ENCODE measurements at regions not wholly inside any gene's neighbourhood (a gene's known extent, or its start where the extent isn't known, plus 50 kb on each side); places are given as distances from the start of the nearest gene placed in this dataset.

DNA sequence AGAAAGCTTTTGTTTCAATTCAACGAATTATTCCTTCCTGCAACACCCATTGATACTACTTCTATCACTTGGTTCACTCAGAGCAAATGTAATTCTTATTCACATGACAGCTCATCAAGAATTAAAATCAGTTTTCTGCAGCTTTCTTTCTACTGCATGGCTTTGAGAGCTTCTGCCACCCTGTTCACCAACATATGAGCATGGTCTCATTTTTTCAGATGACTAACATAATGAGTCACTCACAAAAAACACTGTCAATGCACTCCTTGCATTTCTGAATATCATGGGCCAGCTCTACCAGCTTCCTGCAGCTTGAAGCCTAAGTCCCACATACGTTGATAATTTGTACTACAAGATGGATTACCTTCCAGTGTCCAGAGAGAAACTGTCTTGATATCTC is 342.9 kb downstream of the LRATD1 start:
- TF ChIP-seq, protein P1, sequence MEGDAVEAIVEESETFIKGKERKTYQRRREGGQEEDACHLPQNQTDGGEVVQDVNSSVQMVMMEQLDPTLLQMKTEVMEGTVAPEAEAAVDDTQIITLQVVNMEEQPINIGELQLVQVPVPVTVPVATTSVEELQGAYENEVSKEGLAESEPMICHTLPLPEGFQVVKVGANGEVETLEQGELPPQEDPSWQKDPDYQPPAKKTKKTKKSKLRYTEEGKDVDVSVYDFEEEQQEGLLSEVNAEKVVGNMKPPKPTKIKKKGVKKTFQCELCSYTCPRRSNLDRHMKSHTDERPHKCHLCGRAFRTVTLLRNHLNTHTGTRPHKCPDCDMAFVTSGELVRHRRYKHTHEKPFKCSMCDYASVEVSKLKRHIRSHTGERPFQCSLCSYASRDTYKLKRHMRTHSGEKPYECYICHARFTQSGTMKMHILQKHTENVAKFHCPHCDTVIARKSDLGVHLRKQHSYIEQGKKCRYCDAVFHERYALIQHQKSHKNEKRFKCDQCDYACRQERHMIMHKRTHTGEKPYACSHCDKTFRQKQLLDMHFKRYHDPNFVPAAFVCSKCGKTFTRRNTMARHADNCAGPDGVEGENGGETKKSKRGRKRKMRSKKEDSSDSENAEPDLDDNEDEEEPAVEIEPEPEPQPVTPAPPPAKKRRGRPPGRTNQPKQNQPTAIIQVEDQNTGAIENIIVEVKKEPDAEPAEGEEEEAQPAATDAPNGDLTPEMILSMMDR (IDR thresholded peaks at IDR 0.05): no peak
- TF ChIP-seq FOXM1 (IDR thresholded peaks at IDR 0.05; ENCODE audit: low read depth) (no peak), POLR2AphosphoS5 (IDR thresholded peaks at IDR 0.05; ENCODE audit: low read depth, low read length) (no peak), SMC3 (IDR thresholded peaks at IDR 0.05; ENCODE audit: low read depth, low read length) (no peak), RFX5 (IDR thresholded peaks at IDR 0.05; ENCODE audit: low read length) (no peak), RXRA (IDR thresholded peaks at IDR 0.05; ENCODE audit: borderline replicate concordance, low read depth) (no peak)

All from SK-N-SH (cell line).